Colonic mucosa (tissue), 4 donors: ENCODE measurements at regions not wholly inside any gene's neighbourhood (a gene's known extent, or its start where the extent isn't known, plus 50 kb on each side); places are given as distances from the start of the nearest gene placed in this dataset.

Source experiments
- DNase-seq: peaks from one replicate; pipeline ENCODE4 v3.0.0-alpha.2; 2020
- H3K27ac ChIP-seq: fragments of 200-600 bp; one replicate; pipeline ENCODE4 v1.8.0; 2021
- H3K27me3 ChIP-seq: fragments of 200-600 bp; one replicate; pipeline ENCODE4 v1.8.0; 2021
- H3K36me3 ChIP-seq: fragments of 200-600 bp; one replicate; pipeline ENCODE4 v1.8.0; 2021
- H3K4me1 ChIP-seq: fragments of 200-600 bp; one replicate; pipeline ENCODE4 v1.8.0; 2021; ENCODE audit warnings: mild to moderate bottlenecking
- H3K4me3 ChIP-seq: fragments of 200-600 bp; one replicate; pipeline ENCODE4 v1.8.0; 2021
- H3K9ac ChIP-seq, 2 donors: one replicate each; pipeline ENCODE4 v1.7.0; 2013; ENCODE audit warnings: control low read depth in 2 of 2, low read depth in 2 of 2, low read length in 2 of 2
- H3K9me3 ChIP-seq: fragments of 200-600 bp; one replicate; pipeline ENCODE4 v1.8.0; 2021
- CTCF ChIP-seq: fragments of 200-600 bp; IDR thresholded peaks from one replicate; pipeline ENCODE4 v1.8.0; 2022; ENCODE audit warnings: antibody characterized with exemption, mild to moderate bottlenecking
- intact Hi-C: fragments of 100-400 bp; cut with DNase I; formaldehyde crosslinking; loops from one replicate; pipeline ENCODE4 v1.14.1; 2022
- donor health status: healthy.
- donor health status: DM: no; HTN: no; CAD: no.
- donor health status: DM: no; HTN: no; CAD: no.

GRCh38 chr2:175567435-175568061 lies 386.0 kb upstream of the ATP5MC3 start:
- H3K27me3 ChIP-seq = no peaks in the 10 kb centered on the region
- no peaks in the 10 kb centered on the region for H3K9me3 ChIP-seq
- H3K9ac ChIP-seq = no peak overlapping the region
- no peak for TF ChIP-seq CTCF
- H3K27ac ChIP-seq = no peak overlapping the region
- no peaks in the 10 kb centered on the region for H3K4me1 ChIP-seq
- H3K36me3 ChIP-seq = no peaks in the 10 kb centered on the region
- DNase-seq = no peak
- intact Hi-C loops = no loop called here
- H3K4me3 ChIP-seq = no peak overlapping the region

- Histone ChIP-seq H3K4me3 (no peak overlapping the region), H3K9me3 (no peaks in the 10 kb centered on the region), H3K27ac (no peak overlapping the region), H3K4me1 (no peaks in the 10 kb centered on the region), H3K36me3 (no peaks in the 10 kb centered on the region), H3K27me3 (no peaks in the 10 kb centered on the region), H3K9ac (no peak overlapping the region)
- TF ChIP-seq CTCF = no peak
- intact Hi-C loops = no loop called here
- no peak for DNase-seq
Measured at GRCh38 chr2:175560521-175561169, 379.1 kb upstream of the ATP5MC3 start.

GRCh38 chr2:175559613-175560012 lies 378.1 kb upstream of the ATP5MC3 start:
- TF ChIP-seq CTCF = no peak
- intact Hi-C loops = no loop called here
- DNase-seq = no peak

GRCh38 chr2:175557810-175558377 lies 376.4 kb upstream of the ATP5MC3 start:
- H3K36me3 ChIP-seq = no peaks in the 10 kb centered on the region
- no peak overlapping the region for H3K9ac ChIP-seq
- no peak for TF ChIP-seq CTCF
- no peaks in the 10 kb centered on the region for H3K27me3 ChIP-seq
- DNase-seq = no peak
- no peaks in the 10 kb centered on the region for H3K9me3 ChIP-seq
- no peak overlapping the region for H3K27ac ChIP-seq
- intact Hi-C loops = no loop called here
- no peak overlapping the region for H3K4me3 ChIP-seq
- H3K4me1 ChIP-seq = no peaks in the 10 kb centered on the region

More at GRCh38 chr2:175559613-175560012, 378.1 kb upstream of the ATP5MC3 start:
- Histone ChIP-seq H3K27ac (no peak overlapping the region), H3K36me3 (no peaks in the 10 kb centered on the region), H3K9me3 (no peaks in the 10 kb centered on the region), H3K9ac (no peak overlapping the region), H3K4me1 (no peaks in the 10 kb centered on the region), H3K4me3 (no peak overlapping the region), H3K27me3 (no peaks in the 10 kb centered on the region)

- H3K4me1 ChIP-seq = no peaks in the 10 kb centered on the region
- H3K36me3 ChIP-seq = no peaks in the 10 kb centered on the region
- H3K9ac ChIP-seq = no peak overlapping the region
- H3K27ac ChIP-seq = no peak overlapping the region
- H3K4me3 ChIP-seq = no peak overlapping the region
- TF ChIP-seq CTCF = no peak
- no peak for DNase-seq
- intact Hi-C loops = no loop called here
- H3K27me3 ChIP-seq = no peaks in the 10 kb centered on the region
- no peaks in the 10 kb centered on the region for H3K9me3 ChIP-seq
Measured at GRCh38 chr2:175553910-175554309, 372.4 kb upstream of the ATP5MC3 start.
